Iris pigment epithelial cell (primary cell): ENCODE measurements at regions not wholly inside any gene's neighbourhood (a gene's known extent, or its start where the extent isn't known, plus 50 kb on each side); places are given as distances from the start of the nearest gene placed in this dataset.
"Not testable (repeated sequence)": the region's sequence is repeated elsewhere in the genome, so short reads cannot be mapped to it uniquely, and the experiment has no call there.

Experiments used
- DNase-seq: peaks from one replicate; pipeline ENCODE4 v3.0.0-alpha.2; 2011; ENCODE audit warnings: low read depth

- DNase-seq, result peak; percentile 6
These were observed 96.1 kb upstream of the MAN1A1 start for GRCh38 chr6:119445666-119446065.

- no peak for DNase-seq
These were observed 95.3 kb upstream of the MAN1A1 start for GRCh38 chr6:119444642-119445557.

GRCh38 chr6:119443993-119444641 is 94.6 kb upstream of the MAN1A1 start:
- peak; percentile 26 for DNase-seq

- DNase-seq, result no peak
These were observed 93.2 kb upstream of the MAN1A1 start for GRCh38 chr6:119442776-119443184.

GRCh38 chr6:119440953-119441352 is 91.4 kb upstream of the MAN1A1 start:
- DNase-seq, result no peak

GRCh38 chr6:119436583-119436982 is 87.0 kb upstream of the MAN1A1 start:
- DNase-seq, result no peak

GRCh38 chr6:119431799-119432198 is 82.2 kb upstream of the MAN1A1 start:
- DNase-seq, result no peak

GRCh38 chr6:119430805-119431204 is 81.2 kb upstream of the MAN1A1 start:
- no peak for DNase-seq

GRCh38 chr6:119428633-119429032 is 79.1 kb upstream of the MAN1A1 start:
- DNase-seq, result no peak

GRCh38 chr6:119426619-119427018 is 77.1 kb upstream of the MAN1A1 start:
- DNase-seq, result no peak

- DNase-seq, result no peak
These were observed 74.4 kb upstream of the MAN1A1 start for GRCh38 chr6:119423996-119424395.

- not testable (repeated sequence) for DNase-seq
These were observed 68.5 kb upstream of the MAN1A1 start for GRCh38 chr6:119418084-119418483.

- no peak for DNase-seq
These were observed 57.6 kb upstream of the MAN1A1 start for GRCh38 chr6:119407156-119407555.

GRCh38 chr6:119405114-119405513 is 55.6 kb upstream of the MAN1A1 start:
- not testable (repeated sequence) for DNase-seq
